Psoas muscle (tissue), 7 donors: ENCODE measurements at regions not wholly inside any gene's neighbourhood (a gene's known extent, or its start where the extent isn't known, plus 50 kb on each side); places are given as distances from the start of the nearest gene placed in this dataset.

Experiments used
- ATAC-seq, 4 donors: fragments of 200-7000 bp; cut with Tn5 transposase; one replicate each; pipeline ENCODE4 v1.9.1; 2020; ENCODE audit warnings: moderate library complexity in 3 of 4, mild to moderate bottlenecking in 2 of 4
- DNase-seq, 2 donors: peaks; one replicate each; pipeline ENCODE4 v3.0.0-alpha.2; 2020
- H3K27ac ChIP-seq: fragments of 200-600 bp; one replicate; pipeline ENCODE4 v1.8.0; 2022
- H3K27me3 ChIP-seq, 3 donors: fragments of 200-600 bp in 1 of 3; one replicate each; pipeline versions ENCODE4 v1.6.1 to v1.8.0; 2013 to 2022; ENCODE audit warnings: low read length in 2 of 3, mild to moderate bottlenecking in 2 of 3, moderate library complexity in 1 of 3; ENCODE audit not compliant: insufficient read depth in 3 of 3
- H3K36me3 ChIP-seq, 2 donors: fragments of 200-600 bp in 1 of 2; one replicate each; pipeline versions ENCODE4 v1.6.1 to v1.8.0; 2013 to 2022; ENCODE audit warnings: low read depth in 1 of 2, mild to moderate bottlenecking in 1 of 2, moderate library complexity in 1 of 2; ENCODE audit not compliant: insufficient read depth in 1 of 2
- H3K4me1 ChIP-seq: fragments of 200-600 bp; one replicate; pipeline ENCODE4 v1.8.0; 2022
- H3K4me3 ChIP-seq: fragments of 200-600 bp; one replicate; pipeline ENCODE4 v1.8.0; 2022; ENCODE audit warnings: mild to moderate bottlenecking
- H3K9me3 ChIP-seq: fragments of 200-600 bp; one replicate; pipeline ENCODE4 v1.8.0; 2022
- CTCF ChIP-seq: fragments of 200-600 bp; IDR thresholded peaks from one replicate; pipeline ENCODE4 v1.8.0; 2022; ENCODE audit warnings: antibody characterized with exemption
- WGBS, 3 donors: extraction: QIAGEN DNeasy Blood & Tissue Kit; methylation state at CpG; one replicate each; pipeline versions ENCODE4 v1.1.6 to v1.1.7; 2013; 5-methylcytosine and 5-hydroxymethylcytosine counted together
- intact Hi-C, 2 donors: fragments of 100-400 bp; cut with DNase I; formaldehyde crosslinking; loops; one replicate each; pipeline versions ENCODE4 v1.11.0 to v1.14.2; 2022
- donor health status: healthy with polysubstance abuse.
- donor health status: DM: no; HTN: no; CAD: no; lungs with moderate emphysema.
- donor health status: Bipolar disorder and iron deficiency.
- donor health status: healthy.
- donor health status: DM: yes; HTN: yes; CAD: no.
- donor health status: DM: no; HTN: no; CAD: no.
- donor health status: DM: yes; HTN: yes; CAD: no.

- DNase-seq: no peak
- no peaks in the 10 kb centered on the region for H3K27me3 ChIP-seq
- H3K4me1 ChIP-seq: peaks cover 25% of the 10 kb centered on the region
- no peak for TF ChIP-seq CTCF
- intact Hi-C loops: loop anchor here (2.0 to 10.0 kb wide), 3 partner anchors 508 to 559 kb away; partner anchors contain the start of gene CITED2 (in 2 of the 2)
- no peak overlapping the region for H3K4me3 ChIP-seq
- H3K27ac ChIP-seq: peak overlapping the region; percentile 83
- WGBS, 3 donors: 24 to 36% (median 25%) methylated on average over 3 of the region's 3 CpGs
- no peaks in the 10 kb centered on the region for H3K36me3 ChIP-seq
- ATAC-seq: peak; percentile 84 to 93 (median 88)
- no peaks in the 10 kb centered on the region for H3K9me3 ChIP-seq
Measured at GRCh38 chr6:139882977-139883728, 508.7 kb upstream of the CITED2 start.

DNA sequence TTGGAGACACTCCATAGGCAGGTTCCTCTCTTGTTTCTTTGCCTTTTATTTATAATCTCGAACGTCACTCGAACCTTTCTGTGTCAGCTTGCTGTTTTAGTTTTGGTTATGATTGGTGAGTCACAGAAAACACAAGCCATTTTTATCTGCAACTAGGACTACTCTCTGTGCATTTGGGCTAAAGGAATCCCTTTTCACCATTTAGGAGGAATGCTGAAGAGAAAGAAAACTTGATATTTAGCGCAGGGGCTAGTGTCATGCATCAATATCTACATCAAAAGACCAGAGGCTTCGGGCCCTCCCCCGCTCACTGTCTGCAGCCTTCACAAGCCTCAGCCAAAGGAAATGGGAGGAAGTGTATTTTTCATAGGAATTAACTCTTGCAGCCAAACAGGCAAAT lies 507.8 kb upstream of the CITED2 start:
- 30 to 50% (median 34%) methylated on average over 6 of the region's 6 CpGs for WGBS, 3 donors
- H3K36me3 ChIP-seq: no peaks in the 10 kb centered on the region
- peak; percentile 54 to 85 (median 80) for ATAC-seq
- intact Hi-C loops: loop anchor here (2.0 to 10.0 kb wide), 3 partner anchors 507 to 560 kb away; partner anchors contain the start of gene CITED2 (in 2 of the 2)
- peak overlapping the region; percentile 83 for H3K27ac ChIP-seq
- peak overlapping the region; percentile 49 for H3K4me3 ChIP-seq
- no peak for TF ChIP-seq CTCF
- no peaks in the 10 kb centered on the region for H3K27me3 ChIP-seq
- no peaks in the 10 kb centered on the region for H3K9me3 ChIP-seq
- no peak for DNase-seq
- peaks cover 25% of the 10 kb centered on the region for H3K4me1 ChIP-seq

DNA sequence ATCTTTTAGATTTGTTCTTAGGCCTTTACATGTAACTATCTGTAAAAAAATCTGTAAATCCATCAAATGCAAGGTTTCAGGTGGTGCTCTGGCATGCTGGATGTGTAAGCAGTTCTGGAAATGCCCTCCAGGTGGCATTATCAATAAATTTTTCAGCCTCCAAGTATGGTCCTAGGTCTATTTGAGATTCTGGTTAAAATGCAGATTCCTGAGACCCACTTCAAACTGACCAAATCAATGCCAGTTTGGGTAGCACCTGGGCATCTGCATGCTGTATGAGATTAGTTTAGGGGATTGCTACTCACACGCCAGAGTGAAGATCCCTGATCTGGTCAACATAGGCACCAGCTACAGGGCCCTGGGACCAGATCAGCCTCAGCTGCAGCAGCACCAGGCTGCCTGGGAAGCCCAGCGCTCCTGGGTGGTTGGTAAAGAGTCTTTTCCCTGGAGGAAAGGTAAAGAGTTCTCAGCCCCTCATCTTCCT lies 507.3 kb upstream of the CITED2 start:
- Histone ChIP-seq H3K27ac (peak overlapping the region; percentile 83), H3K9me3 (no peaks in the 10 kb centered on the region), H3K36me3 (no peaks in the 10 kb centered on the region), H3K27me3 (no peaks in the 10 kb centered on the region), H3K4me3 (peak overlapping the region; percentile 49), H3K4me1 (peaks cover 25% of the 10 kb centered on the region)
- WGBS, 3 donors: 84 to 86% (median 85%) methylated on average over 2 of the region's 2 CpGs
- ATAC-seq: peak; percentile 55 to 72 (median 66)
- DNase-seq: no peak
- peak; percentile 64 for TF ChIP-seq CTCF
- intact Hi-C loops: loop anchor here (2.0 to 10.0 kb wide), 3 partner anchors 507 to 561 kb away; partner anchors contain the start of gene CITED2 (in 2 of the 2)

DNA sequence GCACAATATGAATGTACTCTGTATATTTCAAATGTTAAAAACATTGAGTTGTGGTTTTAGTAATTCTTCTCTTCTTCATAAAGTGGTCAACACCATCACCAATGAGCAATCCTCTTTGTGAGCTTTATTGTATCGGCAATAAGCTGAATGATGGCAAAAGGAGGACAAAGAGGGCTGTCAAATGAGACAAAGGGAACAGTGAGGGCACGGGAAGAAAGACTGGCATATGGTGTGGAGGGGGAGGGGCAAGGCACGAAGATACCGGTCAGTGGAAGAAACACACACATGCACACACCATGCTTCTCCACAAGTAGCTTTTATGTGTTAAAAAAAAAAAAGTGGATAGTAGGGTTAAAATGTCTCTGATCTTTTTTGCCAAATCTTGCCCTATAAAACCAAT lies 506.8 kb upstream of the CITED2 start:
- Histone ChIP-seq H3K27me3 (no peaks in the 10 kb centered on the region), H3K27ac (no peak overlapping the region), H3K9me3 (no peaks in the 10 kb centered on the region), H3K4me1 (peaks cover 25% of the 10 kb centered on the region), H3K4me3 (no peak overlapping the region), H3K36me3 (no peaks in the 10 kb centered on the region)
- 35 to 59% (median 39%) methylated on average over 4 of the region's 4 CpGs for WGBS, 3 donors
- ATAC-seq (no peak), DNase-seq (no peak)
- no peak for TF ChIP-seq CTCF
- intact Hi-C loops: loop anchor here (5.0 to 10.0 kb wide), 2 partner anchors 506 to 561 kb away; partner anchors contain the start of gene CITED2 (in 1 of the 2)
